Colonic mucosa (tissue), 4 donors: ENCODE measurements at regions not wholly inside any gene's neighbourhood (a gene's known extent, or its start where the extent isn't known, plus 50 kb on each side); places are given as distances from the start of the nearest gene placed in this dataset.

Experiments
- DNase-seq: peaks from one replicate; pipeline ENCODE4 v3.0.0-alpha.2; 2020
- H3K27ac ChIP-seq: fragments of 200-600 bp; one replicate; pipeline ENCODE4 v1.8.0; 2021
- H3K27me3 ChIP-seq: fragments of 200-600 bp; one replicate; pipeline ENCODE4 v1.8.0; 2021
- H3K36me3 ChIP-seq: fragments of 200-600 bp; one replicate; pipeline ENCODE4 v1.8.0; 2021
- H3K4me1 ChIP-seq: fragments of 200-600 bp; one replicate; pipeline ENCODE4 v1.8.0; 2021; ENCODE audit warnings: mild to moderate bottlenecking
- H3K4me3 ChIP-seq: fragments of 200-600 bp; one replicate; pipeline ENCODE4 v1.8.0; 2021
- H3K9ac ChIP-seq, 2 donors: one replicate each; pipeline ENCODE4 v1.7.0; 2013; ENCODE audit warnings: control low read depth in 2 of 2, low read depth in 2 of 2, low read length in 2 of 2
- H3K9me3 ChIP-seq: fragments of 200-600 bp; one replicate; pipeline ENCODE4 v1.8.0; 2021
- CTCF ChIP-seq: fragments of 200-600 bp; IDR thresholded peaks from one replicate; pipeline ENCODE4 v1.8.0; 2022; ENCODE audit warnings: antibody characterized with exemption, mild to moderate bottlenecking
- intact Hi-C: fragments of 100-400 bp; cut with DNase I; formaldehyde crosslinking; loops from one replicate; pipeline ENCODE4 v1.14.1; 2022
- donor health status: healthy.
- donor health status: DM: no; HTN: no; CAD: no.
- donor health status: DM: no; HTN: no; CAD: no.

DNA sequence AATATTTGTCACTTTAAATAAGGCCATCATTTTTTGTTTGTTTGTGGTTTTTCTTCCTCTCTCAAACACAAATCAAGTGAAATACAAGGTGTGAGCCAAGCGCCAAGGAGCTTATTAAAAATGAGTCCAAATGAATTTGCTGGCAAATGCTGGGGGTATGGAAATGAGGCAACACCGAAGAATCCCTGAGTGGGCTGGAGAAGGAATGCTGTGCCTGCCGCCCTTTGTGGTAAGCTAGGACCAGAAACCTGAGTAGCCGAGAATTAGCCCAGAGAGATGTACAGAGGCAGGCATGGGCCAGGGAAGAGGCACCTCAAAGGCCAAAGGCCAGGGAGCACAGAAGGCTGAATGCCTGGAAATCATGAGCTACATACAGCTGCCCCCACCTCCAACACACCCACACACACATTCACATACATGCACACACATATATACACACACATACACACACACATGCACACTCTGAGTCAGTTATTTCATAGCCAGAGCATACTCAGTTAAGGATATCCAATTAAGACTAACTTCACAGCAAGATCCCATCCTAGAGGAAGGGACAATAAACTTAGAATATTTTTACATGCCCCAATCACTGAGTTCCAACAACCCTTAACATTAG is 266.1 kb upstream of the DYNLRB2 start:
- Histone ChIP-seq H3K27me3 (no peaks in the 10 kb centered on the region), H3K4me3 (no peak overlapping the region), H3K9ac (no peak overlapping the region), H3K4me1 (no peaks in the 10 kb centered on the region), H3K9me3 (no peaks in the 10 kb centered on the region), H3K36me3 (no peaks in the 10 kb centered on the region), H3K27ac (no peak overlapping the region)
- no peak for TF ChIP-seq CTCF
- no peak for DNase-seq
- intact Hi-C loops: no loop called here

- Histone ChIP-seq H3K27me3 (no peaks in the 10 kb centered on the region), H3K36me3 (no peaks in the 10 kb centered on the region), H3K9me3 (no peaks in the 10 kb centered on the region), H3K4me1 (no peaks in the 10 kb centered on the region), H3K4me3 (no peak overlapping the region), H3K27ac (no peak overlapping the region), H3K9ac (no peak overlapping the region)
- intact Hi-C loops: no loop called here
- no peak for DNase-seq
- TF ChIP-seq CTCF: no peak
Measured at GRCh38 chr16:80273635-80274538, 266.9 kb upstream of the DYNLRB2 start.

- H3K9me3 ChIP-seq: no peaks in the 10 kb centered on the region
- no peaks in the 10 kb centered on the region for H3K27me3 ChIP-seq
- peak; percentile 42 for DNase-seq
- no peak overlapping the region for H3K27ac ChIP-seq
- no peaks in the 10 kb centered on the region for H3K4me1 ChIP-seq
- H3K36me3 ChIP-seq: no peaks in the 10 kb centered on the region
- intact Hi-C loops: no loop called here
- no peak overlapping the region for H3K9ac ChIP-seq
- no peak for TF ChIP-seq CTCF
- no peak overlapping the region for H3K4me3 ChIP-seq
Measured at GRCh38 chr16:80265624-80266306, 275.0 kb upstream of the DYNLRB2 start.

GRCh38 chr16:80263848-80264694 is 276.7 kb upstream of the DYNLRB2 start:
- Histone ChIP-seq H3K27me3 (no peaks in the 10 kb centered on the region), H3K4me3 (no peak overlapping the region), H3K4me1 (no peaks in the 10 kb centered on the region), H3K9me3 (no peaks in the 10 kb centered on the region), H3K27ac (no peak overlapping the region), H3K9ac (no peak overlapping the region), H3K36me3 (no peaks in the 10 kb centered on the region)
- intact Hi-C loops: no loop called here
- no peak for TF ChIP-seq CTCF
- DNase-seq: no peak
